D721Med (cell line): ENCODE measurements at regions not wholly inside any gene's neighbourhood (a gene's known extent, or its start where the extent isn't known, plus 50 kb on each side); places are given as distances from the start of the nearest gene placed in this dataset.
"Not testable (repeated sequence)": the region's sequence is repeated elsewhere in the genome, so short reads cannot be mapped to it uniquely, and the experiment has no call there.

ENCODE experiments used
- DNase-seq: peaks from one replicate; pipeline ENCODE4 v3.0.0; 2011; ENCODE audit warnings: low spot score; ENCODE audit not compliant: insufficient read length
- FAIRE-seq: peaks from 2 replicates; lab custom pipeline; 2011; peaks lifted over from hg19 to GRCh38; lab: Jason Lieb, UNC
- TF ChIP-seq, protein P1 (sequence below): IDR thresholded peaks from 2 replicates; pipeline ENCODE4 v1.5.1; 2012; ENCODE audit warnings: mild to moderate bottlenecking, control low read depth; ENCODE audit not compliant: insufficient read depth; ENCODE audit errors: missing control alignments

DNA sequence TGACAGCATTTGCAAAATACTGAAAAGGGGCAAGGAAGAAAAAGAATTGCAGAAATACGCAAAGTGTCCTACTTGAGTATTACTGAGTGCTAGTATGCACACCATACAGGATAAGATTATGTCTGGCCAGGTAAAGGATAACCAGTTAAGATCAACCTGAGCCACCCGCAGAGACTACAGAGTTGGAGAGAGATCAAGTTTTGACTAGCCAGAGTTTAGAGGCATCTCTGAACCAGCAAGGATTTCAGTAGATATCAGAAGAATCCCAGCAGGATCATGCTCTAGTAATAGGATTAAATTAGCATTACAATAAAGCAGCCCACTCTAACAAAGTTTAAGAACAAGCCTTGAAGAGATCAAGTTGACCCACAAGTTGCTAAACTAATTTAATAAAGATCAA, 232.7 kb upstream of the HSFY2 start:
- no peak for FAIRE-seq
- DNase-seq, result no peak
- TF ChIP-seq, protein P1, sequence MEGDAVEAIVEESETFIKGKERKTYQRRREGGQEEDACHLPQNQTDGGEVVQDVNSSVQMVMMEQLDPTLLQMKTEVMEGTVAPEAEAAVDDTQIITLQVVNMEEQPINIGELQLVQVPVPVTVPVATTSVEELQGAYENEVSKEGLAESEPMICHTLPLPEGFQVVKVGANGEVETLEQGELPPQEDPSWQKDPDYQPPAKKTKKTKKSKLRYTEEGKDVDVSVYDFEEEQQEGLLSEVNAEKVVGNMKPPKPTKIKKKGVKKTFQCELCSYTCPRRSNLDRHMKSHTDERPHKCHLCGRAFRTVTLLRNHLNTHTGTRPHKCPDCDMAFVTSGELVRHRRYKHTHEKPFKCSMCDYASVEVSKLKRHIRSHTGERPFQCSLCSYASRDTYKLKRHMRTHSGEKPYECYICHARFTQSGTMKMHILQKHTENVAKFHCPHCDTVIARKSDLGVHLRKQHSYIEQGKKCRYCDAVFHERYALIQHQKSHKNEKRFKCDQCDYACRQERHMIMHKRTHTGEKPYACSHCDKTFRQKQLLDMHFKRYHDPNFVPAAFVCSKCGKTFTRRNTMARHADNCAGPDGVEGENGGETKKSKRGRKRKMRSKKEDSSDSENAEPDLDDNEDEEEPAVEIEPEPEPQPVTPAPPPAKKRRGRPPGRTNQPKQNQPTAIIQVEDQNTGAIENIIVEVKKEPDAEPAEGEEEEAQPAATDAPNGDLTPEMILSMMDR, result no peak

DNA sequence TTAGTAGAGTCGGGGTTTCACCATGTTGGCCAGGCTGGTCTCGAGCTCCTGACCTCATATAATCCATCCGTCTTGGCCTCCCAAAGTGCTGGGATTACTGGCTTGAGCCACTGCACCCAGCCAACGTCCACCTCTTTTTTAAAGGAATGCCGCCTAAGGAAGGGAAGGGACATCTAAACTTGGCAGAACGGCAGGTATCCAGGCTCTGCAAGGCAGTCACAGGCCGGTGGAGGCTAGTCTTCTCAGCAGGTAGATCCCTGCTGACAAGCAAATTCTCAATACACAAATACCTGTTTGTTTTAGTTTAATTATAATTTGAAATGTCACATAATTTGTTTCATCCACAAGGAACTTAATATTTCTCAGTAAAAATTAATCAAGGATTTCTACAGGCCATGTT, 232.0 kb upstream of the HSFY2 start:
- TF ChIP-seq, protein P1, result no peak
- DNase-seq (no peak), FAIRE-seq (no peak)

DNA sequence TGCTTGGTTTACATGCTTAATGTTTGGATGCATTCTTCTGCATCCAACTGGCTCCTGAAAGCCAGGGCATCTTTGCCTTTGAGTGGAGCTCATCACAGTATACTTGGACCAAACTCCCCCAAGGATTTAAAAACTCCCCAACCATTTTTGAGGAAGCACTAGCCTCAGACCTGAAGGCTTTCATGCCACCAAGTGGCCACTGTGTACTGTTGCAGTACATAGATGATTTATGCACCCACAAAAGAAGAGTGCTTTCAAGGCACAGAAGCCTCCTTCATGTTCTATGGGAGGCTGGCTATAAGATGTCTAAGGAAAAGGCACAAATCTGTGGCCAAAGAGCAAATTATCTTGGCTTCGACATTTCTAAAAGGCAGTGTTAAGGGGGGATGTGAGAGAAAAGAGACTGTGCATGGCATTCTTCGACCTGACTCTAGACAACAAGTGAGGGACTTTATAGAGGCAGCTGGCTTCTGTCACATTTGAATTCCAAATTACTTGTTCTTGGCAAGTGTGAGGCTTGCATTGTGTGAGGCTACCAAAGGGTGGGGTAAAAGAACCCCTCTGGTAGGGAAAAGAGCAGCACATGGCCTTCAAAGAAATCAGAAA, 224.2 kb upstream of the HSFY2 start:
- DNase-seq, result no peak
- TF ChIP-seq, protein P1, result peak; percentile 11
- FAIRE-seq, result no peak

DNA sequence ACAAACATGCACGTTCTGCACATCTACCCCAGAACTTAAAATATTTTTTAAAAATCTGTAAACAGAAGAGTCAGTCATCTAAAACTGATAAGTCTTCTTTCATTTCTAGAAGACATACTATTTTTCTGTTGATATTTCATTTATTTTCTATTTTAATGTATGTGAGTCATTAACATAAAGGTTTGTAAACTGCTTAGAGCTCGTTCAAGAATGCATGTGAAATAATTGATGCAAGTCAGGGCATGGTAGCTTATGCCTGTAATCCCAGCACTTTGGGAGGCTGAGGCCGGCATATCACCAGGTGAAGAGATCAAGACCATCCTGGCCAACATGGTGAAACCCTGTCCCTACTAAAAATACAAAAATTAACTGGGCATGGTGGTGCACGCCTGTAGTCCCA, 219.9 kb upstream of the HSFY2 start:
- DNase-seq, result no peak
- TF ChIP-seq, protein P1, result no peak
- FAIRE-seq, result no peak

DNA sequence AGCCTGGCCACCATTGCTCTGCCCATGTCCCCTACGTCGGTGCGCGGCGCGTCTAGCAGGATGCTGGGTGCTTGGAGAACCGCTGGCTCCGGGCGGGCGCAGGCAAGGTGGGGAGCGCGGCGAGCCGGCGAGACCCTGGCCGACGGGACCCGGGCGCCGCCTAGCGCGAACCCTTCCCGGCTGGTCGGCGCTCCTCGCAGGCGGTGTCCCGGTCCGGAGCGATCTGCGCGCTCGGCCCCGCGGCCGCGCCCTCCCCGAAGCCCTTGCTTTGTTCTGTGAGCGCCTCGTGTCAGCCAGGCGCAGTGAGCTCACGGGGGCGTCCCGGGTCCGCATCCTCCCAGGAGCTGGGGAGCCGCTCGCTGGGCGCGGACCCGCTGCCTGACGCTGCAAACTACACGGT, 219.1 kb upstream of the HSFY2 start:
- FAIRE-seq, DNase-seq: not testable (repeated sequence)

DNA sequence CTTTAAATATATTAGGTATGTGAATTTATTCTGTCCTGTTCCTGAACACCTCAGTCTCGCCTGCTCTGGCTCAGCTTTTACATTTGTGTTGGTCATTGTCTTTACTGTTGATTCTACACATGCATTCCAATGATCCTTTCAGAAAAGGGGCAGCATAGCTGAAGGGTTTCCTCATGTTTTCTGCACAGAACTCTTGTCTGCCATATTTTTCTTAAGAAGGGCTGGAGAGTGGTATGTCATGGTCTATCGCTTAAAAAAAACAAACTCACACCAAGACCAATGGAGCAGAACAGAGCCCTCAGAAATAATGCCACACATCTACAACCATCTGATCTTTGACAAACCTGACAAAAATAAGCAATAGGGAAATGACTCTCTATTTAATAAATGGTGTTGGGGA, 215.8 kb upstream of the HSFY2 start:
- DNase-seq (no peak), FAIRE-seq (no peak)
- TF ChIP-seq, protein P1, result no peak

DNA sequence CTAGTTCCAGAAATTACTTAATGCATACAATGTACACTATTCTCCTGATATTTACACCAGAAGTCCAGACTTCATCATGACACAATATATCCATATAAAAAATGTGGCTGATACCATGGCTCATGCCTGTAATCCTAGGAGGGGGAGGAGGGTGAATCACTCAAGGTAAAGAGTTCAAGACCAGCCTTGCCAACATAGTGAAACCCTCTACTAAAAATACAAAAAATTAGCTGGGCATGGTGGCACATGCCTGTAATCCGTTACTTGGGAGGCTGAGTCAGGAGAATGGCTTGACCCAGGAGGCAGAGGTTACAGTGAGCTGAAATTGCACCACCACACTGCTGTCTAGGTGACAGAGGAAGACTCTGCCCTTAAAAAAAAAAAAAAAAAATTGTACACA, 192.5 kb upstream of the HSFY2 start:
- FAIRE-seq, result no peak
- TF ChIP-seq, protein P1, result no peak
- DNase-seq, result no peak

DNA sequence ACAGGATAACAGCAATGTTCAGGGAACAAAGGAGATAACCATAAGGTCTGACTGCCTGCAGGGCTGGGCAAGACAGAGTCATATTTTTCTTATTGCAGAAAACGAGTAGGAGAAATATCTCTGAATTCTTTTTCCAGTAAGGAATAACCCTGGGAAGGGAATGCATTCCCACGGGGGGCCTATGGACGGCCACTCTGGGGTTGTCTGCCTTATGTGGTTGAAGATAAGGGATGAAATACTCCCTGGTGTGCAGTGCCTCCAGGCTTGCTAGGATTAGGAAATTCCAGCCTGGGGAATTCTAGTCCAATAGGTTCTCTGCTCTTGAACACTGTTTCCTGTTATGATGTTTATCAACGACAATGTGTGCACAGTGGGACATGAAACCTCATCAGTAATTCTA, 185.3 kb upstream of the HSFY2 start:
- no peak for DNase-seq
- TF ChIP-seq, protein P1, result no peak
- no peak for FAIRE-seq
